PFSK-1 (cell line): ENCODE measurements at regions not wholly inside any gene's neighbourhood (a gene's known extent, or its start where the extent isn't known, plus 50 kb on each side); places are given as distances from the start of the nearest gene placed in this dataset.

Source experiments
- POLR2AphosphoS5 ChIP-seq: IDR thresholded peaks from 2 replicates; pipeline ENCODE4 v1.6.1; 2012; ENCODE audit warnings: low read depth, mild to moderate bottlenecking, control low read depth, low read length, moderate library complexity
- REST ChIP-seq, 2 experiments: IDR thresholded peaks; 2 replicates each; pipeline versions ENCODE4 v1.6.1 to v1.8.0; 2011 to 2012; ENCODE audit warnings: low read depth in 2 of 2, low read length in 2 of 2, control low read depth in 1 of 2, inconsistent platforms in 1 of 2, mild to moderate bottlenecking in 1 of 2, moderate library complexity in 1 of 2; ENCODE audit not compliant: insufficient read depth in 1 of 2
- TAF1 ChIP-seq: IDR thresholded peaks from 2 replicates; pipeline ENCODE4 v1.6.1; 2012; ENCODE audit warnings: low read length, control low read depth, borderline replicate concordance; ENCODE audit not compliant: insufficient read depth

DNA sequence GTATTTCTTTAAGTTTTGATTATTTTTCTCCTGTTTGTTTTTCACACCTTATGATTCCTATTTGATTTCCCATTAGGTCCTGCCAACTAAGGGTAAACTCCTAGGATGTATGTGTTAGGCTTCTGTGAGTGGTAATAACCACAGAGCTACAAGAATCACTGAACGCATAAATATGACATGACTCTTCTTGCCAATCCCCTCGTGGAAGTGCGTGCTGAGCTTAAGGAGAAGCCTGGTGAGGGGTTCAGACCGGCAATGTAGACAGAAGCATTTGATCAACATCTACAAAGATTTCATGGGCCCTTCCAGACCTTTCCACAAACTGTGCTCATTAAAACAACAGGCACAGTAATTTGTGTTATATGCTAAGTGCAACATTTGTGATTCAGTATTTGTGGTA is 273.8 kb upstream of the SNX7 start:
- no peak for TF ChIP-seq TAF1
- TF ChIP-seq REST (IDR thresholded peaks at IDR 0.05; ENCODE audit: insufficient read depth in 1 of 2, low read depth in 2 of 2, low read length in 2 of 2): no peak
- TF ChIP-seq POLR2AphosphoS5: no peak
